ENCODE measurements at regions not wholly inside any gene's neighbourhood (a gene's known extent, or its start where the extent isn't known, plus 50 kb on each side); places are given as distances from the start of the nearest gene placed in this dataset.

- Histone ChIP-seq H3K27ac (no peak overlapping the region), H3K9me3 (no peaks in the 10 kb centered on the region), H3K36me3 (no peaks in the 10 kb centered on the region), H3K27me3 (ENCODE audit: low read depth) (no peaks in the 10 kb centered on the region), H3K4me1 (no peaks in the 10 kb centered on the region), H3K4me3 (no peak overlapping the region)
- no peak for ATAC-seq
- intact Hi-C loops (cut with DNase I): no loop called here
- no peak for DNase-seq
- no peak for TF ChIP-seq CTCF (IDR thresholded peaks at IDR 0.05)
Observed at GRCh38 chr4:124132161-124132560, 580.4 kb downstream of the ANKRD50 start.

DNA sequence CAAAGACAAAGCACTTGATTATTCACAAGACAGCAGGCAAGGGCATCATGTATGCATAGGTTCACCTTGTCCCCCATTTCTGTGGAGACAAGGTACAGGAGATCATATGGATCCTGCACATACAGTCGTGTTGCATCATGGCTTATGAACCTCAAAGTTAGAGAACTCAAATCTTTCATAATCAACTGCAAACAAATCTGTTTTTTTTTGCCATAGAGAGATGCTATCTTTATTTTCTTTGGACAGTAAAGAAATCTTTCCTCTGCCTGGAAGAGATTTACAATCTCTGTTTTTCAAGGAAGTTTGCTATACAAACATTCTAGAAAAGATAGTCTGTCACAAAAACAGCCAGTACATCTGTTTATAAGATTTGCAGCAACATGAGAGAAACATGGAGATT is 578.8 kb downstream of the ANKRD50 start:
- Histone ChIP-seq H3K4me1 (no peaks in the 10 kb centered on the region), H3K27me3 (ENCODE audit: low read depth) (no peaks in the 10 kb centered on the region), H3K9me3 (no peaks in the 10 kb centered on the region), H3K36me3 (no peaks in the 10 kb centered on the region), H3K27ac (no peak overlapping the region), H3K4me3 (no peak overlapping the region)
- no peak for ATAC-seq
- TF ChIP-seq CTCF (IDR thresholded peaks at IDR 0.05): no peak
- no peak for DNase-seq
- intact Hi-C loops (cut with DNase I): no loop called here

GRCh38 chr4:124135409-124135813 is 577.1 kb downstream of the ANKRD50 start:
- Histone ChIP-seq H3K9me3 (no peaks in the 10 kb centered on the region), H3K4me1 (no peaks in the 10 kb centered on the region), H3K27me3 (ENCODE audit: low read depth) (no peaks in the 10 kb centered on the region), H3K4me3 (no peak overlapping the region), H3K27ac (no peak overlapping the region), H3K36me3 (no peaks in the 10 kb centered on the region)
- TF ChIP-seq CTCF (IDR thresholded peaks at IDR 0.05): no peak
- DNase-seq (no peak), ATAC-seq (no peak)
- intact Hi-C loops (cut with DNase I): no loop called here

- no peaks in the 10 kb centered on the region for H3K27me3 ChIP-seq (ENCODE audit: low read depth)
- no peaks in the 10 kb centered on the region for H3K9me3 ChIP-seq
- no peaks in the 10 kb centered on the region for H3K4me1 ChIP-seq
- DNase-seq (no peak), ATAC-seq (no peak)
- intact Hi-C loops (cut with DNase I): no loop called here
- H3K36me3 ChIP-seq: no peaks in the 10 kb centered on the region
- TF ChIP-seq CTCF (IDR thresholded peaks at IDR 0.05): no peak
- H3K4me3 ChIP-seq: no peak overlapping the region
- no peak overlapping the region for H3K27ac ChIP-seq
Observed at GRCh38 chr4:124139044-124139443, 573.5 kb downstream of the ANKRD50 start.

DNA sequence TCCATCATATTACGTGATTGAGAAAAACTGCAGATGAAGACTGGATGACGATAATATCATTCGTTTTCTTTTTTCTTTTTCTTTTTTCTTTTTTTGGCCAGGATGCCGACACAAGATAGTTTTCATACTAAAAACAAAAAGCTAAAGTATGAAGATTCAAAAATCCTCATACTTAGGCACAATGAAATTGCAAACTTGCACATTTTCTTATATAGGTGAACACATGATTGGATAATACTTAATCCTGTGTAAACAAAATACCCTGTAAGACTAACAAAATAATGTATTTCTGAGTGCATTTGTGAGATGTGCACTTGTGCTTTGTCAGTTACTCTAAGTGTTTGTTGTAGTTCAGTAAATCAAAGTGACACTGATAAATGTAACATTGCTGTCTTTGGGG is 568.9 kb downstream of the ANKRD50 start:
- intact Hi-C loops (cut with DNase I): no loop called here

More for the DNA sequence above, 568.9 kb downstream of the ANKRD50 start:
- Histone ChIP-seq H3K4me3 (no peak overlapping the region), H3K27me3 (ENCODE audit: low read depth) (no peaks in the 10 kb centered on the region), H3K27ac (no peak overlapping the region), H3K9me3 (no peaks in the 10 kb centered on the region), H3K4me1 (no peaks in the 10 kb centered on the region), H3K36me3 (no peaks in the 10 kb centered on the region)
- no peak for DNase-seq
- no peak for TF ChIP-seq CTCF (IDR thresholded peaks at IDR 0.05)
- no peak for ATAC-seq

All from lower lobe of right lung (tissue), 2 donors.